H1 (cell line): ENCODE measurements at regions not wholly inside any gene's neighbourhood (a gene's known extent, or its start where the extent isn't known, plus 50 kb on each side); places are given as distances from the start of the nearest gene placed in this dataset.

ENCODE experiments used
- CTCF ChIA-PET: fragments of 300-600 bp; sonication (Branson Sonifier 250); formaldehyde crosslinking; loops from one replicate; lab custom pipeline; 2021; ENCODE audit not compliant: partially characterized antibody; lab: Charles Lee
- POLR2A ChIA-PET: fragments of 300-600 bp; sonication (Branson Sonifier 250); formaldehyde crosslinking; loops from one replicate; lab custom pipeline; 2021; ENCODE audit warnings: inconsistent platforms; ENCODE audit not compliant: partially characterized antibody; lab: Charles Lee
- DNase-seq, 2 experiments: peaks; one replicate each; pipeline versions ENCODE4 v3.0.0 to v3.0.0-alpha.2; 2010 to 2022; ENCODE audit warnings: low spot score in 2 of 2, low read depth in 1 of 2, mixed read lengths in 1 of 2
- FAIRE-seq: peaks from 2 replicates; lab custom pipeline; 2011; peaks lifted over from hg19 to GRCh38; lab: Jason Lieb, UNC
- H2AFZ ChIP-seq: 2 replicates; pipeline ENCODE4 v1.8.1; 2012; ENCODE audit warnings: low read length, inconsistent platforms
- H2AK5ac ChIP-seq: 2 replicates; pipeline ENCODE4 v1.6.1; 2013; ENCODE audit warnings: low read depth, low read length
- H2BK120ac ChIP-seq: replicated peaks from 2 replicates; pipeline ENCODE3; 2013; ENCODE audit warnings: low read depth, low read length, inconsistent platforms
- H2BK12ac ChIP-seq: 2 replicates; pipeline ENCODE4 v1.6.1; 2013; ENCODE audit warnings: low read depth, low read length
- H2BK15ac ChIP-seq: 2 replicates; pipeline ENCODE4 v1.6.1; 2013; ENCODE audit warnings: low read length
- H2BK20ac ChIP-seq: 2 replicates; pipeline ENCODE4 v1.6.1; 2013; ENCODE audit warnings: low read length
- H2BK5ac ChIP-seq: 2 replicates; pipeline ENCODE4 v1.6.1; 2013; ENCODE audit warnings: low read depth, low read length
- H3K14ac ChIP-seq: 2 replicates; pipeline ENCODE4 v1.6.1; 2013; ENCODE audit warnings: inconsistent platforms; ENCODE audit not compliant: insufficient read length
- H3K18ac ChIP-seq: 2 replicates; pipeline ENCODE4 v1.6.1; 2013; ENCODE audit warnings: low read length; ENCODE audit errors: extremely low read depth
- H3K23ac ChIP-seq: 2 replicates; pipeline ENCODE4 v1.6.1; 2013; ENCODE audit warnings: inconsistent platforms; ENCODE audit not compliant: insufficient read length
- H3K23me2 ChIP-seq: 2 replicates; pipeline ENCODE4 v1.6.1; 2013; ENCODE audit warnings: low read depth, low read length
- H3K27ac ChIP-seq: 2 replicates; pipeline ENCODE4 v1.6.1; 2011; ENCODE audit warnings: low read depth, low read length, inconsistent platforms
- H3K27me3 ChIP-seq, 4 experiments: replicated peaks in 1 of 4; 1 replicate in 1 of 4; 2 replicates in 3 of 4; pipeline versions ENCODE4 v1.6.1 to v1.8.1; 2011 to 2013; ENCODE audit warnings: low read length in 3 of 4, mild to moderate bottlenecking in 3 of 4, inconsistent platforms in 2 of 4, mixed read lengths in 2 of 4, moderate library complexity in 1 of 4; ENCODE audit not compliant: control insufficient read depth in 3 of 4, insufficient read depth in 3 of 4; ENCODE audit errors: extremely low read depth in 1 of 4
- H3K36me3 ChIP-seq, 4 experiments: 2 replicates each; pipeline versions ENCODE4 v1.6.1 to v1.8.1; 2011 to 2013; ENCODE audit warnings: mild to moderate bottlenecking in 4 of 4, low read length in 3 of 4, moderate library complexity in 2 of 4, control low read depth in 1 of 4, inconsistent platforms in 1 of 4; ENCODE audit not compliant: insufficient read depth in 4 of 4, control insufficient read depth in 2 of 4
- H3K4ac ChIP-seq: replicated peaks from 2 replicates; pipeline ENCODE3; 2013; ENCODE audit warnings: low read length, low read depth, mixed read lengths, inconsistent platforms; ENCODE audit not compliant: insufficient read length
- H3K4me1 ChIP-seq, 4 experiments: replicated peaks in 1 of 4; 1 replicate in 1 of 4; 2 replicates in 3 of 4; pipeline versions ENCODE4 v1.6.1 to v1.8.1; 2011 to 2013; ENCODE audit warnings: low read length in 3 of 4, inconsistent platforms in 2 of 4, mixed read lengths in 1 of 4; ENCODE audit not compliant: insufficient read depth in 4 of 4, control insufficient read depth in 3 of 4
- H3K4me2 ChIP-seq, 2 experiments: 2 replicates each; pipeline versions ENCODE4 v1.6.1 to v1.8.1; 2011 to 2013; ENCODE audit warnings: low read depth in 2 of 2, low read length in 2 of 2, control low read depth in 1 of 2, inconsistent platforms in 1 of 2, mild to moderate bottlenecking in 1 of 2; ENCODE audit not compliant: insufficient read depth in 1 of 2
- H3K4me3 ChIP-seq, 4 experiments: fragments of 200-600, 300-600 bp in 1 of 4; sonication (generic), shearing (Covaris generic), sonication (Bioruptor Twin) in 1 of 4; 2 replicates each; pipeline versions ENCODE4 v1.5.1 to v1.8.1; 2011 to 2016; ENCODE audit warnings: low read length in 4 of 4, low read depth in 3 of 4, control low read depth in 2 of 4, inconsistent platforms in 2 of 4, mild to moderate bottlenecking in 2 of 4, mixed read lengths in 1 of 4, moderate library complexity in 1 of 4; ENCODE audit not compliant: insufficient read depth in 2 of 4; ENCODE audit errors: extremely low read depth in 1 of 4
- H3K56ac ChIP-seq: replicated peaks from 2 replicates; pipeline ENCODE3; 2013; ENCODE audit warnings: low read depth, mild to moderate bottlenecking, mixed read lengths, low read length, inconsistent platforms; ENCODE audit not compliant: insufficient read length
- H3K79me1 ChIP-seq: 2 replicates; pipeline ENCODE4 v1.6.1; 2013; ENCODE audit warnings: low read depth, low read length, control low read depth
- H3K79me2 ChIP-seq, 2 experiments: 2 replicates each; pipeline versions ENCODE4 v1.6.1 to v1.8.1; 2012 to 2013; ENCODE audit warnings: low read length in 2 of 2, mild to moderate bottlenecking in 2 of 2, inconsistent platforms in 1 of 2; ENCODE audit not compliant: insufficient read depth in 2 of 2, control insufficient read depth in 1 of 2
- H3K9ac ChIP-seq, 4 experiments: replicated peaks in 1 of 4; 1 replicate in 1 of 4; 2 replicates in 3 of 4; pipeline versions ENCODE4 v1.6.1 to v1.8.1; 2011 to 2013; ENCODE audit warnings: low read depth in 3 of 4, low read length in 3 of 4, control low read depth in 2 of 4, mild to moderate bottlenecking in 2 of 4, moderate library complexity in 2 of 4, inconsistent platforms in 1 of 4; ENCODE audit errors: extremely low read depth in 1 of 4
- H3K9me3 ChIP-seq, 2 experiments: 2 replicates each; pipeline versions ENCODE4 v1.6.1 to v1.8.1; 2012 to 2013; ENCODE audit warnings: mild to moderate bottlenecking in 2 of 2, moderate library complexity in 2 of 2, control low read depth in 1 of 2, inconsistent platforms in 1 of 2, low read depth in 1 of 2, low read length in 1 of 2, mixed read lengths in 1 of 2; ENCODE audit not compliant: insufficient read depth in 2 of 2
- H4K20me1 ChIP-seq, 2 experiments: replicated peaks in 1 of 2; 2 replicates each; pipeline versions ENCODE3 to v1.8.1; 2011 to 2013; ENCODE audit warnings: inconsistent platforms in 2 of 2, low read length in 2 of 2, mild to moderate bottlenecking in 1 of 2; ENCODE audit not compliant: insufficient read depth in 2 of 2, control insufficient read depth in 1 of 2
- H4K5ac ChIP-seq: 2 replicates; pipeline ENCODE4 v1.6.1; 2013; ENCODE audit warnings: low read length, low read depth, mixed read lengths, inconsistent platforms; ENCODE audit not compliant: insufficient read length
- H4K8ac ChIP-seq: 2 replicates; pipeline ENCODE4 v1.8.0; 2013; ENCODE audit warnings: mild to moderate bottlenecking, moderate library complexity, low read length, inconsistent platforms; ENCODE audit not compliant: insufficient read depth; ENCODE audit errors: extremely low read depth
- H4K91ac ChIP-seq: replicated peaks from 2 replicates; pipeline ENCODE3; 2013; ENCODE audit warnings: low read length, mixed read lengths, inconsistent platforms; ENCODE audit not compliant: insufficient read length
- KDM1A ChIP-seq: fragments of 200-600, 300-600 bp; sonication (generic); IDR thresholded peaks from 2 replicates; pipeline ENCODE4 v1.7.1; 2016; ENCODE audit warnings: mild to moderate bottlenecking, low read length, borderline replicate concordance
- POLR2AphosphoS5 ChIP-seq: IDR thresholded peaks from 2 replicates; pipeline ENCODE4 v1.6.1; 2011; ENCODE audit warnings: low read depth, low read length
- RNF2 ChIP-seq: fragments of 200-900, 300-1000 bp; sonication (generic); IDR thresholded peaks from 2 replicates; pipeline ENCODE4 v1.7.1; 2016; ENCODE audit warnings: borderline replicate concordance, low read depth, mild to moderate bottlenecking, antibody characterized with exemption, low read length; ENCODE audit not compliant: poor library complexity, severe bottlenecking; ENCODE audit errors: missing control alignments
- SIN3A ChIP-seq, 2 experiments: IDR thresholded peaks in 1 of 2; conservative IDR thresholded peaks in 1 of 2; 2 replicates each; pipeline ENCODE4 v1.6.1; 2011 to 2012; ENCODE audit warnings: low read length in 2 of 2, improper control_type of control experiment in 1 of 2, low read depth in 1 of 2, mild to moderate bottlenecking in 1 of 2
- TBP ChIP-seq: IDR thresholded peaks from 2 replicates; pipeline ENCODE4 v1.6.1; 2011; ENCODE audit warnings: low read depth, low read length, improper control_type of control experiment
- USF2 ChIP-seq: IDR thresholded peaks from 2 replicates; pipeline ENCODE4 v1.6.1; 2011; ENCODE audit warnings: low read length, improper control_type of control experiment
- YY1 ChIP-seq: IDR thresholded peaks from 2 replicates; pipeline ENCODE4 v1.6.1; 2011; ENCODE audit warnings: low read depth, mild to moderate bottlenecking, low read length
- WGBS, 2 experiments: shearing (Covaris generic) in 1 of 2; methylation state at CpG; one replicate each; pipeline versions ENCODE4 v1.1.6 to v1.1.7; 2013 to 2015; ENCODE audit warnings: low lambda C conversion rate in 2 of 2, mixed read lengths in 2 of 2, inconsistent platforms in 1 of 2, low coverage in 1 of 2, missing lambda C conversion rate in 1 of 2; ENCODE audit not compliant: insufficient replicate concordance in 2 of 2, insufficient coverage in 1 of 2, insufficient read length in 1 of 2; ENCODE audit errors: extremely low coverage in 1 of 2, missing lambda C conversion rate in 1 of 2; 5-methylcytosine and 5-hydroxymethylcytosine counted together

GRCh38 chr18:10289251-10289650 is 165.2 kb upstream of the APCDD1 start:
- Histone ChIP-seq H3K9me3 (peaks cover 7 to 8% of the 10 kb centered on the region in 2 experiments), H3K4me2 (no peak overlapping the region), H3K27ac (no peak overlapping the region), H4K91ac (no peak overlapping the region), H3K14ac (no peak overlapping the region), H3K79me2 (no peaks in the 10 kb centered on the region), H2AK5ac (no peak overlapping the region), H3K9ac (no peak overlapping the region), H2BK120ac (no peak overlapping the region), H3K79me1 (no peaks in the 10 kb centered on the region), H3K27me3 (no peaks in the 10 kb centered on the region), H3K23me2 (no peaks in the 10 kb centered on the region), H3K56ac (no peak overlapping the region), H4K8ac (no peak overlapping the region), H4K5ac (no peak overlapping the region), H2AFZ (no peak overlapping the region), H3K4me1 (peaks cover 0 to 6% (median 0%) of the 10 kb centered on the region in 4 experiments; a peak in 2 of 7 replicates), H2BK12ac (no peak overlapping the region), H3K4ac (no peak overlapping the region), H2BK15ac (no peak overlapping the region), H3K18ac (no peak overlapping the region), H3K36me3 (no peaks in the 10 kb centered on the region), H3K4me3 (no peak overlapping the region), H2BK20ac (no peak overlapping the region), H4K20me1 (no peaks in the 10 kb centered on the region), H3K23ac (no peak overlapping the region), H2BK5ac (no peak overlapping the region)
- DNase-seq = no peak
- ChIA-PET CTCF (no interaction called here), POLR2A (interaction anchor here (0.6 kb wide), 1 partner anchor 120 kb away, joined by 4 read pairs; no protein-coding TSS in a partner anchor)
- no peak for TF ChIP-seq RNF2
- no peak for TF ChIP-seq TBP
- no peak for TF ChIP-seq YY1
- TF ChIP-seq USF2 = no peak
- no peak for TF ChIP-seq POLR2AphosphoS5
- no peak for TF ChIP-seq SIN3A (conservative IDR thresholded peaks at IDR 0.05 in 1 of 2, IDR thresholded peaks at IDR 0.05 in 1 of 2; ENCODE audit: low read depth in 1 of 2, low read length in 2 of 2)
- TF ChIP-seq KDM1A = no peak
- no peak for FAIRE-seq
- 97% methylated on average over 4 of the region's 4 CpGs; no CpG with 5 or more reads in 1 of the 2 experiments for WGBS, 2 experiments
